RWPE2 (cell line): ENCODE measurements at regions not wholly inside any gene's neighbourhood (a gene's known extent, or its start where the extent isn't known, plus 50 kb on each side); places are given as distances from the start of the nearest gene placed in this dataset.
"Not testable (repeated sequence)": the region's sequence is repeated elsewhere in the genome, so short reads cannot be mapped to it uniquely, and the experiment has no call there.

Experiments
- ATAC-seq: fragments of 200-7000 bp; cut with Tn5 transposase; 3 replicates; pipeline ENCODE4 v1.9.1; 2021; ENCODE audit warnings: low read depth
- DNase-seq: peaks from one replicate; pipeline ENCODE4 v3.0.0-alpha.2; 2020; ENCODE audit warnings: low spot score
- H3K27ac ChIP-seq: fragments of 450-650 bp; 2 replicates; pipeline ENCODE4 v1.5.1; 2017; ENCODE audit warnings: mild to moderate bottlenecking; ENCODE audit not compliant: poor library complexity, severe bottlenecking
- H3K27me3 ChIP-seq: fragments of 250-450 bp; sonication (Bioruptor Pico); 2 replicates; pipeline ENCODE4 v1.5.1; 2021; ENCODE audit warnings: mild to moderate bottlenecking, moderate library complexity; ENCODE audit not compliant: insufficient read depth, poor library complexity, severe bottlenecking
- H3K36me3 ChIP-seq: fragments of 250-450 bp; sonication (Bioruptor Pico); 2 replicates; pipeline ENCODE4 v1.5.1; 2020; ENCODE audit warnings: low read depth, mild to moderate bottlenecking, moderate library complexity
- H3K4me1 ChIP-seq: fragments of 250-450 bp; sonication (Bioruptor Pico); 2 replicates; pipeline ENCODE4 v1.5.1; 2021; ENCODE audit warnings: mild to moderate bottlenecking, moderate library complexity; ENCODE audit not compliant: insufficient read depth, poor library complexity, severe bottlenecking
- H3K4me3 ChIP-seq: fragments of 250-450 bp; sonication (Bioruptor Pico); 2 replicates; pipeline ENCODE4 v1.5.1; 2021; ENCODE audit warnings: mild to moderate bottlenecking, moderate library complexity; ENCODE audit not compliant: severe bottlenecking
- H3K9me3 ChIP-seq: fragments of 250-450 bp; sonication (Bioruptor Pico); 2 replicates; pipeline ENCODE4 v1.5.1; 2021; ENCODE audit warnings: mild to moderate bottlenecking, moderate library complexity; ENCODE audit not compliant: severe bottlenecking
- TF ChIP-seq, protein P1 (sequence below): fragments of 450-650 bp; IDR thresholded peaks from one replicate; pipeline ENCODE4 v1.5.1; 2017; ENCODE audit warnings: mild to moderate bottlenecking, moderate library complexity; ENCODE audit not compliant: poor library complexity, severe bottlenecking

DNA sequence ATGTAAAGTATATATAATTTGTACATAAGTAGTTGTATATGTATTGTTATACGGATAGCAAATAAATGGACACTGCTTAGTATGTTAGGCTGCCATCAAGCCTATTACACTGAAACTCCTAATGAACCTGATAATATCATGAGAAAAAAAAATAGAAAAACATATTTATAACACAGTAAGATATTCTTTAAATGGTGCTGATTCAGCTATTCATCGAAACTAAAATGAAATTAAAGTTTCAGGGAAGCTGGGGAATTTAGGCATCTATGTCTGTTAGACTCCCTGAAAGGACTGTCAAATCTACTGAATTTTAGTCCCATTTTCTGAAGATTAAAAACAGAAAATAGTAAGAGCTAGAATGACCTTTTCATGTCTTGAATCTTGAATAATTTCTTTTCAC is 647.1 kb upstream of the PABPC4L start:
- ATAC-seq = no peak
- no peak overlapping the region for H3K27ac ChIP-seq
- no peak for DNase-seq
- TF ChIP-seq, protein P1, sequence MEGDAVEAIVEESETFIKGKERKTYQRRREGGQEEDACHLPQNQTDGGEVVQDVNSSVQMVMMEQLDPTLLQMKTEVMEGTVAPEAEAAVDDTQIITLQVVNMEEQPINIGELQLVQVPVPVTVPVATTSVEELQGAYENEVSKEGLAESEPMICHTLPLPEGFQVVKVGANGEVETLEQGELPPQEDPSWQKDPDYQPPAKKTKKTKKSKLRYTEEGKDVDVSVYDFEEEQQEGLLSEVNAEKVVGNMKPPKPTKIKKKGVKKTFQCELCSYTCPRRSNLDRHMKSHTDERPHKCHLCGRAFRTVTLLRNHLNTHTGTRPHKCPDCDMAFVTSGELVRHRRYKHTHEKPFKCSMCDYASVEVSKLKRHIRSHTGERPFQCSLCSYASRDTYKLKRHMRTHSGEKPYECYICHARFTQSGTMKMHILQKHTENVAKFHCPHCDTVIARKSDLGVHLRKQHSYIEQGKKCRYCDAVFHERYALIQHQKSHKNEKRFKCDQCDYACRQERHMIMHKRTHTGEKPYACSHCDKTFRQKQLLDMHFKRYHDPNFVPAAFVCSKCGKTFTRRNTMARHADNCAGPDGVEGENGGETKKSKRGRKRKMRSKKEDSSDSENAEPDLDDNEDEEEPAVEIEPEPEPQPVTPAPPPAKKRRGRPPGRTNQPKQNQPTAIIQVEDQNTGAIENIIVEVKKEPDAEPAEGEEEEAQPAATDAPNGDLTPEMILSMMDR = no peak
- no peak overlapping the region for H3K4me3 ChIP-seq
- H3K4me1 ChIP-seq = no peaks in the 10 kb centered on the region
- H3K36me3 ChIP-seq = no peaks in the 10 kb centered on the region
- H3K27me3 ChIP-seq = no peaks in the 10 kb centered on the region
- H3K9me3 ChIP-seq = no peaks in the 10 kb centered on the region

DNA sequence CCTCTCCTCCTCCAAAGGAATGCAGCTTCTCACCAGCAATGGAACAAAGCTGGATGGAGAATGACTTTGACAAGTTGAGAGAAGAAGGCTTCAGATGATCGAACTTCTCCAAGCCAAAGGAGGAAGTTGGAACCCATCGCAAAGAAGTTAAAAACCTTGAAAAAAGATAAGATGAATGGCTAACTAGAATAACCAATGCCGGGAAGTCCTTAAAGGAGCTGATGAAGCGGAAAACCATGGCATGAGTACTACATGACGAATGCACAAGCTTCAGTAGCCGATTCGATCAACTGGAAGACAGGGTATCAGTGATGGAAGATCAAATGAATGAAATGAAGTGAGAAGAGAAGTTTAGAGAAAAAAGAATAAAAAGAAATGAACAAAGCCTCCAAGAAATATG is 629.2 kb upstream of the PABPC4L start:
- not testable (repeated sequence) for H3K36me3 ChIP-seq, H3K27me3 ChIP-seq, H3K4me1 ChIP-seq, H3K4me3 ChIP-seq, H3K27ac ChIP-seq, DNase-seq, H3K9me3 ChIP-seq, ATAC-seq

DNA sequence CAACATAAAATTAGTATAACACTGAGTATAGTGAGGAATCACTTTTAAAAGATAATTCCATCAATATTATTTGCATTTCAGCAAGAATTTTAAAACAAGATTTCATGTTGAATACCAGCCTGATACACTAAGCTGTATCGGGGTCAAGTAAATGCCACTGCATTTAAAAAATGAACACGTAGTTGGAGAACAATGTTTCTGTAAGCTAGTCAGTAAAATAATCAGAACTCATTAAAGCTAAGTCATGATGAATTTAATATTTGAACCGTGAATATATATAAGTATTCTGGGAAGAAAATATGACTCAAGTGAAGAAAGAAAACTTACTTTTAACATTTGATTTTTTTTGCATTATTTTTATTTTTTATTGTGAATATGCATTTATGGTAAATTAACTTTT is 611.0 kb upstream of the PABPC4L start:
- no peaks in the 10 kb centered on the region for H3K4me1 ChIP-seq
- DNase-seq = no peak
- no peaks in the 10 kb centered on the region for H3K9me3 ChIP-seq
- H3K36me3 ChIP-seq = no peaks in the 10 kb centered on the region
- H3K27me3 ChIP-seq = no peaks in the 10 kb centered on the region
- no peak overlapping the region for H3K27ac ChIP-seq
- TF ChIP-seq, protein P1 = no peak
- no peak for ATAC-seq
- no peak overlapping the region for H3K4me3 ChIP-seq

DNA sequence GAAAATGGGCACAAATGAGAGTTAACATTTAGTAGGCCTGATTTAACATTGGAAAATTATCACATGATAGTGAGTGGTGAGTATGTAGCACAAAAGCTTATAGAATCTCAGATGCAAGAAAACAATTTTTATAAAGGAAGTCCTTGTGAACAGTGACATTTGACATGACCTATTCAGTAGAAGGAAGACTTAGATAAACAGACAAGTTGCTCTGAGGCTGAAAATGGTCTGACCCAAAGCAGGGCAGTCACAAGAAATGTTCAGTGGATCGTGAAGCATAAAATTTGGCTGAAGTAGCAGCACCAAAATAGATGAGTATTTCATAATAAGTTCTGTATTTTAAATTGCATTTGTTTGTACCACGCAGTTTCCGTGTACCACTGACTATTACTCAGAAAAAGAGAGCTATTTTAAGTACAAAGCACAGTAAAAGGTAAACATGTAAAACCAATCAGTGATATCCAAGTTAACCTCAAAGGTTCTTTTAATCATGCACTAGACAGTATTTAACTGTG is 605.7 kb upstream of the PABPC4L start:
- Histone ChIP-seq H3K4me3 (no peak overlapping the region), H3K4me1 (no peaks in the 10 kb centered on the region), H3K9me3 (no peaks in the 10 kb centered on the region), H3K36me3 (no peaks in the 10 kb centered on the region), H3K27ac (no peak overlapping the region), H3K27me3 (no peaks in the 10 kb centered on the region)
- TF ChIP-seq, protein P1 = no peak
- ATAC-seq = no peak
- DNase-seq = no peak

DNA sequence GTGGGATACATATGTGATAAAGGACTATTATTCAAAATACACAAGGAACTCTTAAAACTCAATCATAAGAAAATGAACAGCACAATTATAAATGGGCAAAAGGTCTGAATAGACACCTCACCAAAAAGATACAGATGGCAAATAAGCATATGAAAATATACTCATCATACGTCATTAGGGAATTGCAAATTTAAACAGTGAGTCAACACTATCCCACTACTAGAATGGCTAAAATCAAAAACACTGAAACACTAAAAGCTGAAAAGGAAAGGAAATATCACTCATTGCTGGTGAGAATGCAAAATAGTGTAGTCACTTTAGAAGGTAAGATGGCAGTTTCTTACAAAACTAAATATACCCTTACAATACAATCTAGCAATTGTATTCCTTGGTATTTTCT is 597.0 kb upstream of the PABPC4L start:
- TF ChIP-seq, protein P1 = no peak
- Histone ChIP-seq H3K36me3 (no peaks in the 10 kb centered on the region), H3K4me1 (no peaks in the 10 kb centered on the region), H3K27ac (no peak overlapping the region), H3K9me3 (no peaks in the 10 kb centered on the region), H3K4me3 (no peak overlapping the region), H3K27me3 (no peaks in the 10 kb centered on the region)
- DNase-seq (no peak), ATAC-seq (no peak)
